HEK293 (cell line): ENCODE measurements at regions not wholly inside any gene's neighbourhood (a gene's known extent, or its start where the extent isn't known, plus 50 kb on each side); places are given as distances from the start of the nearest gene placed in this dataset.

Source experiments
- CTCF ChIA-PET: fragments of 350-600 bp; formaldehyde crosslinking; extraction: SDS; loops from one replicate; lab custom pipeline; 2021; ENCODE audit warnings: antibody characterized with exemption; lab: Yijun Ruan, JAX
- POLR2A ChIA-PET: fragments of 300-600 bp; formaldehyde crosslinking; extraction: SDS; loops from one replicate; lab custom pipeline; 2020; ENCODE audit warnings: antibody characterized with exemption, inconsistent platforms; lab: Yijun Ruan, JAX
- H3K27ac ChIP-seq: fragments of 200-500 bp; sonication (Bioruptor generic); 2 replicates; pipeline ENCODE4 v1.5.1; 2014; ENCODE audit warnings: low read depth, low read length, control low read depth, inconsistent platforms; ENCODE audit errors: extremely low read depth
- H3K36me3 ChIP-seq, 2 experiments: fragments of 200-500 bp in 1 of 2; sonication (Bioruptor generic) in 1 of 2; 1 replicate in 1 of 2; 2 replicates in 1 of 2; pipeline ENCODE4 v1.5.1; 2014 to 2017; ENCODE audit warnings: inconsistent platforms in 2 of 2, low read length in 2 of 2; ENCODE audit not compliant: control insufficient read depth in 2 of 2, insufficient read depth in 1 of 2
- H3K4me1 ChIP-seq: fragments of 200-500 bp; sonication (Bioruptor generic); 2 replicates; pipeline ENCODE4 v1.5.1; 2014; ENCODE audit warnings: mild to moderate bottlenecking, low read length, inconsistent platforms; ENCODE audit not compliant: control insufficient read depth, insufficient read depth
- H3K4me3 ChIP-seq: 2 replicates; pipeline ENCODE4 v1.5.1; 2011; ENCODE audit warnings: low read depth, mild to moderate bottlenecking, control low read depth, low read length, moderate library complexity
- H3K9me3 ChIP-seq: fragments of 200-500 bp; sonication (Bioruptor generic); 2 replicates; pipeline ENCODE4 v1.5.1; 2014; ENCODE audit warnings: low read depth, low read length, inconsistent platforms; ENCODE audit not compliant: control insufficient read depth, insufficient read depth
- ATF2 ChIP-seq: fragments of 450-650 bp; formaldehyde crosslinking; IDR thresholded peaks from 2 replicates; pipeline ENCODE4 v1.5.1; 2016; ENCODE audit warnings: missing biosample characterization, missing genetic modification characterization, low read depth
- SALL2 ChIP-seq: fragments of 450-650 bp; formaldehyde crosslinking; IDR thresholded peaks from 2 replicates; pipeline ENCODE4 v1.5.0; 2017; ENCODE audit warnings: missing biosample characterization, mild to moderate bottlenecking, missing genetic modification characterization, borderline replicate concordance
- SCRT1 ChIP-seq: fragments of 450-650 bp; formaldehyde crosslinking; IDR thresholded peaks from 2 replicates; pipeline ENCODE4 v1.5.1; 2016; ENCODE audit warnings: missing biosample characterization, missing genetic modification characterization, borderline replicate concordance
- YY1 ChIP-seq: fragments of 450-650 bp; formaldehyde crosslinking; IDR thresholded peaks from 2 replicates; pipeline ENCODE4 v1.5.1; 2018; ENCODE audit warnings: missing biosample characterization, missing genetic modification characterization
- ZBTB21 ChIP-seq: fragments of 450-650 bp; formaldehyde crosslinking; IDR thresholded peaks from 2 replicates; pipeline ENCODE4 v1.5.1; 2017; ENCODE audit warnings: missing biosample characterization, missing genetic modification characterization
- ZNF26 ChIP-seq: fragments of 450-650 bp; formaldehyde crosslinking; IDR thresholded peaks from 2 replicates; pipeline ENCODE4 v1.5.1; 2016; ENCODE audit warnings: missing biosample characterization, missing genetic modification characterization
- ZNF362 ChIP-seq: fragments of 450-650 bp; formaldehyde crosslinking; IDR thresholded peaks from 2 replicates; pipeline ENCODE4 v1.5.1; 2016; ENCODE audit warnings: missing biosample characterization, missing genetic modification characterization
- ZNF426 ChIP-seq: fragments of 450-650 bp; formaldehyde crosslinking; IDR thresholded peaks from 2 replicates; pipeline ENCODE4 v1.5.1; 2017; ENCODE audit warnings: missing biosample characterization, missing genetic modification characterization, mild to moderate bottlenecking, inconsistent platforms, moderate library complexity
- ZNF501 ChIP-seq: fragments of 450-650 bp; formaldehyde crosslinking; IDR thresholded peaks from 2 replicates; pipeline ENCODE4 v1.5.1; 2016; ENCODE audit warnings: missing biosample characterization, missing genetic modification characterization
- ZNF544 ChIP-seq: fragments of 450-650 bp; formaldehyde crosslinking; IDR thresholded peaks from 2 replicates; pipeline ENCODE4 v1.5.0; 2017; ENCODE audit warnings: missing biosample characterization, missing genetic modification characterization
- ZNF621 ChIP-seq: fragments of 450-650 bp; formaldehyde crosslinking; IDR thresholded peaks from 2 replicates; pipeline ENCODE4 v1.5.1; 2017; ENCODE audit warnings: missing biosample characterization, missing genetic modification characterization
- ZNF654 ChIP-seq: fragments of 450-650 bp; formaldehyde crosslinking; IDR thresholded peaks from 2 replicates; pipeline ENCODE4 v1.5.1; 2016; ENCODE audit warnings: low read depth, missing biosample characterization, missing genetic modification characterization
- ZNF777 ChIP-seq: fragments of 450-650 bp; formaldehyde crosslinking; IDR thresholded peaks from 2 replicates; pipeline ENCODE4 v1.5.1; 2017; ENCODE audit warnings: missing biosample characterization, missing genetic modification characterization, borderline replicate concordance
- TF ChIP-seq, protein P1 (sequence below): fragments of 450-650 bp; formaldehyde crosslinking; IDR thresholded peaks from 2 replicates; pipeline ENCODE4 v1.5.1; 2016; ENCODE audit warnings: missing biosample characterization, missing genetic modification characterization
- TF ChIP-seq, protein P2 (sequence below): fragments of 450-650 bp; IDR thresholded peaks from 2 replicates; pipeline ENCODE4 v1.5.1; 2018; ENCODE audit warnings: missing biosample characterization, mild to moderate bottlenecking, missing genetic modification characterization

- no peak for TF ChIP-seq ZNF362 (tag by site-specific recombination)
- no peak for TF ChIP-seq ZNF426 (tag by site-specific recombination)
- TF ChIP-seq, protein P1, sequence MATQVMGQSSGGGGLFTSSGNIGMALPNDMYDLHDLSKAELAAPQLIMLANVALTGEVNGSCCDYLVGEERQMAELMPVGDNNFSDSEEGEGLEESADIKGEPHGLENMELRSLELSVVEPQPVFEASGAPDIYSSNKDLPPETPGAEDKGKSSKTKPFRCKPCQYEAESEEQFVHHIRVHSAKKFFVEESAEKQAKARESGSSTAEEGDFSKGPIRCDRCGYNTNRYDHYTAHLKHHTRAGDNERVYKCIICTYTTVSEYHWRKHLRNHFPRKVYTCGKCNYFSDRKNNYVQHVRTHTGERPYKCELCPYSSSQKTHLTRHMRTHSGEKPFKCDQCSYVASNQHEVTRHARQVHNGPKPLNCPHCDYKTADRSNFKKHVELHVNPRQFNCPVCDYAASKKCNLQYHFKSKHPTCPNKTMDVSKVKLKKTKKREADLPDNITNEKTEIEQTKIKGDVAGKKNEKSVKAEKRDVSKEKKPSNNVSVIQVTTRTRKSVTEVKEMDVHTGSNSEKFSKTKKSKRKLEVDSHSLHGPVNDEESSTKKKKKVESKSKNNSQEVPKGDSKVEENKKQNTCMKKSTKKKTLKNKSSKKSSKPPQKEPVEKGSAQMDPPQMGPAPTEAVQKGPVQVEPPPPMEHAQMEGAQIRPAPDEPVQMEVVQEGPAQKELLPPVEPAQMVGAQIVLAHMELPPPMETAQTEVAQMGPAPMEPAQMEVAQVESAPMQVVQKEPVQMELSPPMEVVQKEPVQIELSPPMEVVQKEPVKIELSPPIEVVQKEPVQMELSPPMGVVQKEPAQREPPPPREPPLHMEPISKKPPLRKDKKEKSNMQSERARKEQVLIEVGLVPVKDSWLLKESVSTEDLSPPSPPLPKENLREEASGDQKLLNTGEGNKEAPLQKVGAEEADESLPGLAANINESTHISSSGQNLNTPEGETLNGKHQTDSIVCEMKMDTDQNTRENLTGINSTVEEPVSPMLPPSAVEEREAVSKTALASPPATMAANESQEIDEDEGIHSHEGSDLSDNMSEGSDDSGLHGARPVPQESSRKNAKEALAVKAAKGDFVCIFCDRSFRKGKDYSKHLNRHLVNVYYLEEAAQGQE (tag by site-specific recombination): no peak
- no peak for TF ChIP-seq ZNF777 (tag by site-specific recombination)
- no peak for TF ChIP-seq ZNF544 (tag by site-specific recombination)
- no peak for TF ChIP-seq ZNF501
- no peak for TF ChIP-seq SALL2 (tag by site-specific recombination)
- TF ChIP-seq ZNF26 (tag by site-specific recombination): no peak
- TF ChIP-seq, protein P2, sequence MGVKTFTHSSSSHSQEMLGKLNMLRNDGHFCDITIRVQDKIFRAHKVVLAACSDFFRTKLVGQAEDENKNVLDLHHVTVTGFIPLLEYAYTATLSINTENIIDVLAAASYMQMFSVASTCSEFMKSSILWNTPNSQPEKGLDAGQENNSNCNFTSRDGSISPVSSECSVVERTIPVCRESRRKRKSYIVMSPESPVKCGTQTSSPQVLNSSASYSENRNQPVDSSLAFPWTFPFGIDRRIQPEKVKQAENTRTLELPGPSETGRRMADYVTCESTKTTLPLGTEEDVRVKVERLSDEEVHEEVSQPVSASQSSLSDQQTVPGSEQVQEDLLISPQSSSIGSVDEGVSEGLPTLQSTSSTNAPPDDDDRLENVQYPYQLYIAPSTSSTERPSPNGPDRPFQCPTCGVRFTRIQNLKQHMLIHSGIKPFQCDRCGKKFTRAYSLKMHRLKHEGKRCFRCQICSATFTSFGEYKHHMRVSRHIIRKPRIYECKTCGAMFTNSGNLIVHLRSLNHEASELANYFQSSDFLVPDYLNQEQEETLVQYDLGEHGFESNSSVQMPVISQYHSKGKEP (tag by site-specific recombination): no peak
- no peak overlapping the region for H3K27ac ChIP-seq
- ChIA-PET POLR2A (no interaction called here), CTCF (no interaction called here)
- no peaks in the 10 kb centered on the region; the same call in 1 of the 2 replicates for H3K4me1 ChIP-seq
- H3K9me3 ChIP-seq: no peaks in the 10 kb centered on the region
- H3K4me3 ChIP-seq: no peak overlapping the region
- H3K36me3 ChIP-seq: no peaks in the 10 kb centered on the region
Observed at GRCh38 chr11:119830400-119830799, 101.4 kb upstream of the NECTIN1 start.

DNA sequence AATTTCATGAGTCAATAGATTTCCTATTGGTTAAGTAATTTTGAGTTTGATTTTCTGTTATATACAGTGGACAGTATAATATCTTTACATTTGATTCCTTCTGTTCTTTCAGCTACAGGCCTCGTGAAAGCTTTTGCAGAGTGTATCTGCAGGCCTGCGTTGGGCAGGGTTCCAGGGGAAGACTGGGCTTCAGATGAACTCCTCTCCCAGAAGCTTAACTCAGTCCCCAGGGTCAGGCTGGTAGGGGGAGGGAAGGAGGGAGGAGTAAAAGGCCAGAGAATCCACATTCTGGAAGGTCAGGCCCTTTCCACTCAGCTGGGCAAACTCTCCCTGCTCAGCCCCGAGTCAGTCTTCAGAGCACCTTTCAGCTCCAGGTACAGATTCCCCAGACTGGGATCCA is 100.4 kb upstream of the NECTIN1 start:
- no peak for TF ChIP-seq ZNF621 (tag by site-specific recombination)
- no peak for TF ChIP-seq SCRT1 (tag by site-specific recombination)
- no peak for TF ChIP-seq ZNF654 (tag by site-specific recombination)
- no peak for TF ChIP-seq ZBTB21 (tag by site-specific recombination)
- no peak for TF ChIP-seq ATF2 (tag by site-specific recombination)
- TF ChIP-seq YY1 (tag by site-specific recombination): no peak
- Histone ChIP-seq H3K4me1 (no peaks in the 10 kb centered on the region; the same call in 1 of the 2 replicates), H3K9me3 (no peaks in the 10 kb centered on the region), H3K27ac (no peak overlapping the region), H3K4me3 (no peak overlapping the region), H3K36me3 (no peaks in the 10 kb centered on the region)
- ChIA-PET POLR2A (no interaction called here), CTCF (interaction anchor here (0.9 kb wide), 1 partner anchor 278 kb away, joined by 3 read pairs; no protein-coding TSS in a partner anchor)
